ENCODE measurements at regions not wholly inside any gene's neighbourhood (a gene's known extent, or its start where the extent isn't known, plus 50 kb on each side); places are given as distances from the start of the nearest gene placed in this dataset.

DNA sequence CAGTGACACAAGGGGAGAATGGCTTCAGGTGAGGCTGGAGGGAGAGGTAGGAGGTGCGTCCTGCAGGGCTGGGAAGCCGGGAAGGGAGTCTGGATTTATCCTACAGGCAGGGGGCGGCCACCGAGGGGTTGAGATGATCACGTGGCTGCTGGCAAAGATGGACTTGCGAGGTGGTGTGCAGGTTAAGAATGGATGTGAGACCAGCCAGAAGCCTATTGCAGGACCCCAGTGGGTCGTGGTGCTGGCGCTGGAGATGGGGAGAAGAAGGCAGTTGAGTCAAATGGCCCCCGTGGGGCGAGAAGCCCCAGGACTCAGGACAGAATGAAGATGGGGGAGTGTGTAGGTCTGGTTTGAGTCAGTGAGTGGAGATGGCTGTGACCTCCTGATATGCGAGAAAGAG is 183.1 kb downstream of the FAM43A start (continued):
- TF ChIP-seq, protein P1, sequence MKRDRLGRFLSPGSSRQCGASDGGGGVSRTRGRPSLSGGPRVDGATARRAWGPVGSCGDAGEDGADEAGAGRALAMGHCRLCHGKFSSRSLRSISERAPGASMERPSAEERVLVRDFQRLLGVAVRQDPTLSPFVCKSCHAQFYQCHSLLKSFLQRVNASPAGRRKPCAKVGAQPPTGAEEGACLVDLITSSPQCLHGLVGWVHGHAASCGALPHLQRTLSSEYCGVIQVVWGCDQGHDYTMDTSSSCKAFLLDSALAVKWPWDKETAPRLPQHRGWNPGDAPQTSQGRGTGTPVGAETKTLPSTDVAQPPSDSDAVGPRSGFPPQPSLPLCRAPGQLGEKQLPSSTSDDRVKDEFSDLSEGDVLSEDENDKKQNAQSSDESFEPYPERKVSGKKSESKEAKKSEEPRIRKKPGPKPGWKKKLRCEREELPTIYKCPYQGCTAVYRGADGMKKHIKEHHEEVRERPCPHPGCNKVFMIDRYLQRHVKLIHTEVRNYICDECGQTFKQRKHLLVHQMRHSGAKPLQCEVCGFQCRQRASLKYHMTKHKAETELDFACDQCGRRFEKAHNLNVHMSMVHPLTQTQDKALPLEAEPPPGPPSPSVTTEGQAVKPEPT (CRISPR knock-in tag; IDR thresholded peaks at IDR 0.05; ENCODE audit: low read depth), result no peak
- no peak for TF ChIP-seq ZNF776 (CRISPR knock-in tag; IDR thresholded peaks at IDR 0.05)
- TF ChIP-seq, protein P2, sequence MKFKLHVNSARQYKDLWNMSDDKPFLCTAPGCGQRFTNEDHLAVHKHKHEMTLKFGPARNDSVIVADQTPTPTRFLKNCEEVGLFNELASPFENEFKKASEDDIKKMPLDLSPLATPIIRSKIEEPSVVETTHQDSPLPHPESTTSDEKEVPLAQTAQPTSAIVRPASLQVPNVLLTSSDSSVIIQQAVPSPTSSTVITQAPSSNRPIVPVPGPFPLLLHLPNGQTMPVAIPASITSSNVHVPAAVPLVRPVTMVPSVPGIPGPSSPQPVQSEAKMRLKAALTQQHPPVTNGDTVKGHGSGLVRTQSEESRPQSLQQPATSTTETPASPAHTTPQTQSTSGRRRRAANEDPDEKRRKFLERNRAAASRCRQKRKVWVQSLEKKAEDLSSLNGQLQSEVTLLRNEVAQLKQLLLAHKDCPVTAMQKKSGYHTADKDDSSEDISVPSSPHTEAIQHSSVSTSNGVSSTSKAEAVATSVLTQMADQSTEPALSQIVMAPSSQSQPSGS (CRISPR knock-in tag; IDR thresholded peaks at IDR 0.05), result no peak
- TF ChIP-seq EZH2 (conservative IDR thresholded peaks at IDR 0.05; ENCODE audit: low read depth, low read length), result no peak
- no peak for TF ChIP-seq ZSCAN9 (CRISPR knock-in tag; IDR thresholded peaks at IDR 0.05; ENCODE audit: borderline replicate concordance)
- TF ChIP-seq, protein P3, sequence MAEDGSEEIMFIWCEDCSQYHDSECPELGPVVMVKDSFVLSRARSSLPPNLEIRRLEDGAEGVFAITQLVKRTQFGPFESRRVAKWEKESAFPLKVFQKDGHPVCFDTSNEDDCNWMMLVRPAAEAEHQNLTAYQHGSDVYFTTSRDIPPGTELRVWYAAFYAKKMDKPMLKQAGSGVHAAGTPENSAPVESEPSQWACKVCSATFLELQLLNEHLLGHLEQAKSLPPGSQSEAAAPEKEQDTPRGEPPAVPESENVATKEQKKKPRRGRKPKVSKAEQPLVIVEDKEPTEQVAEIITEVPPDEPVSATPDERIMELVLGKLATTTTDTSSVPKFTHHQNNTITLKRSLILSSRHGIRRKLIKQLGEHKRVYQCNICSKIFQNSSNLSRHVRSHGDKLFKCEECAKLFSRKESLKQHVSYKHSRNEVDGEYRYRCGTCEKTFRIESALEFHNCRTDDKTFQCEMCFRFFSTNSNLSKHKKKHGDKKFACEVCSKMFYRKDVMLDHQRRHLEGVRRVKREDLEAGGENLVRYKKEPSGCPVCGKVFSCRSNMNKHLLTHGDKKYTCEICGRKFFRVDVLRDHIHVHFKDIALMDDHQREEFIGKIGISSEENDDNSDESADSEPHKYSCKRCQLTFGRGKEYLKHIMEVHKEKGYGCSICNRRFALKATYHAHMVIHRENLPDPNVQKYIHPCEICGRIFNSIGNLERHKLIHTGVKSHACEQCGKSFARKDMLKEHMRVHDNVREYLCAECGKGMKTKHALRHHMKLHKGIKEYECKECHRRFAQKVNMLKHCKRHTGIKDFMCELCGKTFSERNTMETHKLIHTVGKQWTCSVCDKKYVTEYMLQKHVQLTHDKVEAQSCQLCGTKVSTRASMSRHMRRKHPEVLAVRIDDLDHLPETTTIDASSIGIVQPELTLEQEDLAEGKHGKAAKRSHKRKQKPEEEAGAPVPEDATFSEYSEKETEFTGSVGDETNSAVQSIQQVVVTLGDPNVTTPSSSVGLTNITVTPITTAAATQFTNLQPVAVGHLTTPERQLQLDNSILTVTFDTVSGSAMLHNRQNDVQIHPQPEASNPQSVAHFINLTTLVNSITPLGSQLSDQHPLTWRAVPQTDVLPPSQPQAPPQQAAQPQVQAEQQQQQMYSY (CRISPR knock-in tag; IDR thresholded peaks at IDR 0.05), result no peak
- no peak for TF ChIP-seq ESRRA (CRISPR knock-in tag; IDR thresholded peaks at IDR 0.05; ENCODE audit: low read depth)
- TF ChIP-seq RNF2 (conservative IDR thresholded peaks at IDR 0.05; ENCODE audit: low read depth), result no peak
- no peak for TF ChIP-seq ZC3H13 (CRISPR knock-in tag; IDR thresholded peaks at IDR 0.05)
- no peak for TF ChIP-seq MYNN (CRISPR knock-in tag; IDR thresholded peaks at IDR 0.05; ENCODE audit: low read depth)
- no peak for TF ChIP-seq ZNF350 (CRISPR knock-in tag; IDR thresholded peaks at IDR 0.05; ENCODE audit: borderline replicate concordance, low read depth)
- TF ChIP-seq ZNF530 (CRISPR knock-in tag; IDR thresholded peaks at IDR 0.05; ENCODE audit: low read depth), result no peak
